NAMALWA (cell line): ENCODE measurements at regions not wholly inside any gene's neighbourhood (a gene's known extent, or its start where the extent isn't known, plus 50 kb on each side); places are given as distances from the start of the nearest gene placed in this dataset.
A peak's percentile ranks its signal among the peaks of the same experiment; 100 is the strongest.
"Not testable (repeated sequence)": the region's sequence is repeated elsewhere in the genome, so short reads cannot be mapped to it uniquely, and the experiment has no call there.

ENCODE experiments used
- DNase-seq: peaks from one replicate; pipeline ENCODE4 v3.0.0-alpha.2; 2015; ENCODE audit warnings: low spot score

GRCh38 chr1:214095896-214096295 is 108.1 kb downstream of the PROX1 start:
- not testable (repeated sequence) for DNase-seq

- DNase-seq: no peak
Observed at GRCh38 chr1:214101246-214101645, 113.5 kb downstream of the PROX1 start.

GRCh38 chr1:214101828-214102227 is 114.1 kb downstream of the PROX1 start:
- DNase-seq: no peak

GRCh38 chr1:214102907-214103306 is 115.1 kb downstream of the PROX1 start:
- no peak for DNase-seq

- no peak for DNase-seq
Observed at GRCh38 chr1:214103778-214104177, 116.0 kb downstream of the PROX1 start.

GRCh38 chr1:214106375-214106774 is 118.6 kb downstream of the PROX1 start:
- DNase-seq: no peak

GRCh38 chr1:214107322-214108096 is 119.7 kb downstream of the PROX1 start:
- DNase-seq: no peak

GRCh38 chr1:214108097-214108446 is 120.3 kb downstream of the PROX1 start:
- DNase-seq: no peak

- no peak for DNase-seq
Observed at GRCh38 chr1:214111796-214112195, 124.0 kb downstream of the PROX1 start.

- no peak for DNase-seq
Observed at GRCh38 chr1:214116258-214116657, 128.5 kb downstream of the PROX1 start.

GRCh38 chr1:214117780-214118179 is 130.0 kb downstream of the PROX1 start:
- DNase-seq: no peak

- DNase-seq: no peak
Observed at GRCh38 chr1:214120191-214120590, 132.4 kb downstream of the PROX1 start.

GRCh38 chr1:214120951-214121350 is 133.2 kb downstream of the PROX1 start:
- DNase-seq: no peak

GRCh38 chr1:214122110-214122509 is 134.3 kb downstream of the PROX1 start:
- DNase-seq: no peak

- DNase-seq: peak; percentile 51
Observed at GRCh38 chr1:214123061-214123784, 135.4 kb downstream of the PROX1 start.

- DNase-seq: no peak
Observed at GRCh38 chr1:214124281-214124805, 136.6 kb downstream of the PROX1 start.

GRCh38 chr1:214124915-214125314 is 137.1 kb downstream of the PROX1 start:
- DNase-seq: no peak

- DNase-seq: no peak
Observed at GRCh38 chr1:214125819-214126218, 138.0 kb downstream of the PROX1 start.

GRCh38 chr1:214126697-214127146 is 138.9 kb downstream of the PROX1 start:
- DNase-seq: no peak

- DNase-seq: no peak
Observed at GRCh38 chr1:214127705-214128104, 139.9 kb downstream of the PROX1 start.

GRCh38 chr1:214135886-214136285 is 145.1 kb upstream of the SMYD2 start:
- DNase-seq: no peak

- no peak for DNase-seq
Observed at GRCh38 chr1:214136324-214136919, 144.5 kb upstream of the SMYD2 start.

GRCh38 chr1:214141486-214141885 is 139.5 kb upstream of the SMYD2 start:
- no peak for DNase-seq
